ENCODE measurements at regions not wholly inside any gene's neighbourhood (a gene's known extent, or its start where the extent isn't known, plus 50 kb on each side); places are given as distances from the start of the nearest gene placed in this dataset.

DNA sequence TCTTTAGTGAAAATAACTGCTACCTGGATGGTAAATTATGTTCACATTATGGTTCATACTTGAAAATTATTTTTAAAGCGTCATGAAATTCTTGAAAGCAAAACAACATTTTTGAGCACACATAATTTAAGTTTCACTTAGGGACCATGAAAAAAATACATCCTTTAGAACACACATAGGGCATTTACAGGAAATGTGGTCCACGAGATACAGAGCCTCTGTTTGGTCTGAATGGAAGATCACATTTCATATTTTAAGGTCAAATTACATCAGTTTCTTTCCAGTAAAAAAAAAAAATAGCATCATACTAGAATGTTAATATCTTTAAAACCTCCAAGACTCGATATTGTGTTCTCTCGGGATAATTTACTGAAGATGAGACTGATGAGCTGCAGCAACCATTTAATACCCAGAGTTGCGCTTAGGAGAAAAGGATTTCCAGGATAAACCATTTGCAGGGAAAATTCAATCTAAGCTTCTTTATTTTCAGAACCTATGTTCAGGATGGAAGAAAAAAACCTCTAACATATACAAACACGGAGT lies 720.7 kb downstream of the DIAPH3 start:
- TF ChIP-seq, protein P1, sequence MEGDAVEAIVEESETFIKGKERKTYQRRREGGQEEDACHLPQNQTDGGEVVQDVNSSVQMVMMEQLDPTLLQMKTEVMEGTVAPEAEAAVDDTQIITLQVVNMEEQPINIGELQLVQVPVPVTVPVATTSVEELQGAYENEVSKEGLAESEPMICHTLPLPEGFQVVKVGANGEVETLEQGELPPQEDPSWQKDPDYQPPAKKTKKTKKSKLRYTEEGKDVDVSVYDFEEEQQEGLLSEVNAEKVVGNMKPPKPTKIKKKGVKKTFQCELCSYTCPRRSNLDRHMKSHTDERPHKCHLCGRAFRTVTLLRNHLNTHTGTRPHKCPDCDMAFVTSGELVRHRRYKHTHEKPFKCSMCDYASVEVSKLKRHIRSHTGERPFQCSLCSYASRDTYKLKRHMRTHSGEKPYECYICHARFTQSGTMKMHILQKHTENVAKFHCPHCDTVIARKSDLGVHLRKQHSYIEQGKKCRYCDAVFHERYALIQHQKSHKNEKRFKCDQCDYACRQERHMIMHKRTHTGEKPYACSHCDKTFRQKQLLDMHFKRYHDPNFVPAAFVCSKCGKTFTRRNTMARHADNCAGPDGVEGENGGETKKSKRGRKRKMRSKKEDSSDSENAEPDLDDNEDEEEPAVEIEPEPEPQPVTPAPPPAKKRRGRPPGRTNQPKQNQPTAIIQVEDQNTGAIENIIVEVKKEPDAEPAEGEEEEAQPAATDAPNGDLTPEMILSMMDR (conservative IDR thresholded peaks at IDR 0.05 in 1 of 2, IDR thresholded peaks at IDR 0.05 in 1 of 2; ENCODE audit: extremely low read depth in 1 of 2, insufficient read depth in 1 of 2, low read depth in 1 of 2, low read length in 2 of 2), result no peak
- no peak for TF ChIP-seq EZH2 (IDR thresholded peaks at IDR 0.05; ENCODE audit: borderline replicate concordance, low read length)

All from mammary epithelial cell (primary cell).